ENCODE measurements at regions not wholly inside any gene's neighbourhood (a gene's known extent, or its start where the extent isn't known, plus 50 kb on each side); places are given as distances from the start of the nearest gene placed in this dataset.
"Not testable (repeated sequence)": the region's sequence is repeated elsewhere in the genome, so short reads cannot be mapped to it uniquely, and the experiment has no call there.

DNA sequence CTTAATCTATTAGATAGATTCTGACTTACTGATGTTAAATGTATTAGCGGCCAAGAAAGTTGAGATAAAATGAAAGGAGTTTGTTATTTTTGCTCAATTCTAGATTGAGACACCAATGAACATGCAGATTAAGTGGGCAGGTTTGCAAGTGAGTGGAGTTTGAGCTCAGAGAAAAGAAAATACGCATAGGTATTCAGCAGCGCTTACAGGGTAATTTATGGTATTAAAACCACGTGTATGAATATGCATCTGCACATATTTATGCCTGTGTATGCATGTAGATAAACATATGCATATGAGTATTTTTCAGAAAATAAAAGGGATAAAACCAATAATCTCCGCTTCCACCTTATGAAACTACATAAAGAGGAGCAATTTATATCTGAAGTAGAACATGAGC lies 1450.1 kb downstream of the RPIA start:
- ATAC-seq (ENCODE audit: poor library complexity); H3K27me3 Mint-ChIP-seq; CTCF ChIA-PET: not testable (repeated sequence)

GRCh38 chr2:90151805-90152204 lies 1460.3 kb downstream of the RPIA start:
- H3K9me3 Mint-ChIP-seq; H3K36me3 Mint-ChIP-seq (ENCODE audit: low read depth); DNase-seq; H3K27ac ChIP-seq (ENCODE audit: low read depth in 1 of 2, low read length in 2 of 2); H3K4me3 Mint-ChIP-seq; CTCF ChIA-PET; H3K27me3 Mint-ChIP-seq; ATAC-seq (ENCODE audit: poor library complexity); H3K27ac Mint-ChIP-seq; H3K4me1 Mint-ChIP-seq (ENCODE audit: low read depth); H3K36me3 ChIP-seq (ENCODE audit: insufficient read depth, low read length); H3K9me3 ChIP-seq (ENCODE audit: control insufficient read depth in 1 of 2, insufficient read depth in 1 of 2, low read length in 2 of 2); POLR2A ChIA-PET; H3K27me3 ChIP-seq (ENCODE audit: control insufficient read depth in 1 of 2, insufficient read depth in 2 of 2, low read length in 2 of 2); H3K4me1 ChIP-seq (ENCODE audit: insufficient read depth, low read length); H3K4me3 ChIP-seq (ENCODE audit: low read length); intact Hi-C loops (cut with DNase I, micrococcal nuclease): not testable (repeated sequence)

More for the DNA sequence above, 1450.1 kb downstream of the RPIA start:
- H3K4me1 Mint-ChIP-seq (ENCODE audit: low read depth); H3K27ac Mint-ChIP-seq; H3K9me3 Mint-ChIP-seq; H3K9me3 ChIP-seq (ENCODE audit: control insufficient read depth in 1 of 2, insufficient read depth in 1 of 2, low read length in 2 of 2); POLR2A ChIA-PET; H3K4me3 ChIP-seq (ENCODE audit: low read length); H3K36me3 ChIP-seq (ENCODE audit: insufficient read depth, low read length); H3K27me3 ChIP-seq (ENCODE audit: control insufficient read depth in 1 of 2, insufficient read depth in 2 of 2, low read length in 2 of 2); DNase-seq; H3K4me3 Mint-ChIP-seq; intact Hi-C loops (cut with DNase I, micrococcal nuclease); H3K27ac ChIP-seq (ENCODE audit: low read depth in 1 of 2, low read length in 2 of 2); H3K4me1 ChIP-seq (ENCODE audit: insufficient read depth, low read length); H3K36me3 Mint-ChIP-seq (ENCODE audit: low read depth): not testable (repeated sequence)

DNA sequence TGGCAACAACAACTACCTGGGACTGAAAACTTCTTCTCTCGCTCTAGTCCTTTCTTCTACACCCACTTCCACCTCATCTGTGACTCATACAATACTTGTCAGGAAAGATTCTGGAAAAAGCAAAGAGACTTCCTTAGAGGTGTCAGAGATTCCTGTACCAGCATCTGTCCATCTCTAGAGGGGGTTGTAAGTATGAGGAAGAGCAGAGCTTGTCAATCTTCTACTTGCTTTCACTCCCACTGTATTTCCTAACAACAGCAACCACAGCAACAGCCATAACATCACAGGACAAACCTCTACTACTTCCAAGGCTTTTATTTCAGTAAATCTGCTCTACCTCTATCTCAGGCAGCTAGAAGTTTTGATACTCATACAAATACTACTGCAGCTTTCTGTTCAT lies 1479.5 kb downstream of the RPIA start:
- DNase-seq; H3K27me3 ChIP-seq (ENCODE audit: control insufficient read depth in 1 of 2, insufficient read depth in 2 of 2, low read length in 2 of 2); POLR2A ChIA-PET; H3K4me3 Mint-ChIP-seq; H3K4me1 ChIP-seq (ENCODE audit: insufficient read depth, low read length); H3K9me3 Mint-ChIP-seq; H3K36me3 Mint-ChIP-seq (ENCODE audit: low read depth); H3K4me1 Mint-ChIP-seq (ENCODE audit: low read depth); ATAC-seq (ENCODE audit: poor library complexity); H3K36me3 ChIP-seq (ENCODE audit: insufficient read depth, low read length); H3K27ac ChIP-seq (ENCODE audit: low read depth in 1 of 2, low read length in 2 of 2); H3K27me3 Mint-ChIP-seq; H3K4me3 ChIP-seq (ENCODE audit: low read length); CTCF ChIA-PET; H3K9me3 ChIP-seq (ENCODE audit: control insufficient read depth in 1 of 2, insufficient read depth in 1 of 2, low read length in 2 of 2); intact Hi-C loops (cut with DNase I, micrococcal nuclease); H3K27ac Mint-ChIP-seq: not testable (repeated sequence)

- H3K36me3 ChIP-seq (ENCODE audit: insufficient read depth, low read length); H3K4me3 Mint-ChIP-seq; H3K9me3 Mint-ChIP-seq; H3K27me3 ChIP-seq (ENCODE audit: control insufficient read depth in 1 of 2, insufficient read depth in 2 of 2, low read length in 2 of 2); POLR2A ChIA-PET; H3K9me3 ChIP-seq (ENCODE audit: control insufficient read depth in 1 of 2, insufficient read depth in 1 of 2, low read length in 2 of 2); H3K4me3 ChIP-seq (ENCODE audit: low read length); H3K4me1 ChIP-seq (ENCODE audit: insufficient read depth, low read length); H3K4me1 Mint-ChIP-seq (ENCODE audit: low read depth); H3K36me3 Mint-ChIP-seq (ENCODE audit: low read depth); CTCF ChIA-PET; DNase-seq; H3K27ac Mint-ChIP-seq; intact Hi-C loops (cut with DNase I, micrococcal nuclease); H3K27me3 Mint-ChIP-seq; H3K27ac ChIP-seq (ENCODE audit: low read depth in 1 of 2, low read length in 2 of 2); ATAC-seq (ENCODE audit: poor library complexity): not testable (repeated sequence)
These were observed 1481.6 kb downstream of the RPIA start for GRCh38 chr2:90173081-90173480.

DNA sequence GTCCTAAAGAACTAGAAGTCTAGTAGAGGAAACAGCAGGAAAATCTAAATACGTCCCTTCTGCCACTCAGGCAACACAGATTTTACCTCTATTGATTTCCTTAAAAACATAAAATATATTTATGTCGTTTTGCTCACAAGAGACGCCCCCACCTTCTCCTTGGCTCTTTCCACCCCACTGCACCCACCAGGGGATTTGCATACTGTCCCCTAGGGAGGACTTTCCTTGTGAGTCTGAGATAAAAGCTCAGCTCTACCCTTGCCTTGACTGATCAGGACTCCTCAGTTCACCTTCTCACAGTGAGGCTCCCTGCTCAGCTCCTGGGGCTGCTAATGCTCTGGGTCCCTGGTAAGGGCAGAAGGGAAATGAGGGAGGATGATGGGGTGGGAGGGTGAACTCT lies 1488.1 kb downstream of the RPIA start:
- POLR2A ChIA-PET, result not testable (repeated sequence)

More for the DNA sequence above, 1488.1 kb downstream of the RPIA start:
- H3K9me3 ChIP-seq (ENCODE audit: control insufficient read depth in 1 of 2, insufficient read depth in 1 of 2, low read length in 2 of 2); H3K9me3 Mint-ChIP-seq; H3K4me1 Mint-ChIP-seq (ENCODE audit: low read depth); H3K4me3 Mint-ChIP-seq; H3K27me3 Mint-ChIP-seq; H3K27ac ChIP-seq (ENCODE audit: low read depth in 1 of 2, low read length in 2 of 2); H3K36me3 ChIP-seq (ENCODE audit: insufficient read depth, low read length); DNase-seq; CTCF ChIA-PET; H3K36me3 Mint-ChIP-seq (ENCODE audit: low read depth); H3K4me3 ChIP-seq (ENCODE audit: low read length); H3K27ac Mint-ChIP-seq; H3K27me3 ChIP-seq (ENCODE audit: control insufficient read depth in 1 of 2, insufficient read depth in 2 of 2, low read length in 2 of 2); intact Hi-C loops (cut with DNase I, micrococcal nuclease); H3K4me1 ChIP-seq (ENCODE audit: insufficient read depth, low read length); ATAC-seq (ENCODE audit: poor library complexity): not testable (repeated sequence)
